HCT116 (cell line): ENCODE measurements at regions not wholly inside any gene's neighbourhood (a gene's known extent, or its start where the extent isn't known, plus 50 kb on each side); places are given as distances from the start of the nearest gene placed in this dataset.
"Not testable (repeated sequence)": the region's sequence is repeated elsewhere in the genome, so short reads cannot be mapped to it uniquely, and the experiment has no call there.

Source experiments
- POLR2A ChIP-seq: IDR thresholded peaks from 2 replicates; pipeline ENCODE4 v1.7.0; 2011; ENCODE audit warnings: borderline replicate concordance; ENCODE audit not compliant: insufficient read depth, insufficient read length; ENCODE audit errors: extremely low read depth
- SP1 ChIP-seq: IDR thresholded peaks from 2 replicates; pipeline ENCODE4 v1.6.1; 2012; ENCODE audit warnings: low read depth
- TF ChIP-seq, protein P1 (sequence below), 3 experiments: fragments of 200-600 bp in 1 of 3; sonication (generic) in 1 of 3; IDR thresholded peaks in 2 of 3; conservative IDR thresholded peaks in 1 of 3; 2 replicates each; pipeline ENCODE4 v1.5.1; 2012 to 2017; ENCODE audit warnings: low read depth in 2 of 3, low read length in 2 of 3, antibody characterized with exemption in 1 of 3, borderline replicate concordance in 1 of 3, control low read depth in 1 of 3, mild to moderate bottlenecking in 1 of 3, mixed read lengths in 1 of 3, mixed run types in 1 of 3, moderate library complexity in 1 of 3; ENCODE audit not compliant: insufficient read depth in 1 of 3

DNA sequence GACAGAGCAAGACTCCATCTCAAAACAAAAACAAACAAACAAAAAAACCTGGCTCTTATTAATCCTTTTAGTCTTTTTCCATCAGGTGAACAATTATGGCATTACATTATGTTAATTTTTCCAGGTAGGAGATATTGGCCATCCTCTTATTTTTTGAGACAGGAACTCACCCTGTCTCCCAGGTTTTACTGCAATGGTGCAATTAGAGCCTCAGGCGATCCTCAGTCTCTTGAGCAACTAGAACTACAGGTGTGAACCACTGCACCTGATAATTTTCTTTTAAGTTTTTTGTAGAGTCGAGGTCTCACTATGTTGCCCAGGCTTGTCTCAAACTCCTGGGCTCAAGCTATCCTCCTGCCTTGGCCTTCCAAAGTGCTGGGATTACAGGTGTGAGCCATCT lies 732.7 kb upstream of the DEFB115 start:
- TF ChIP-seq, protein P1, sequence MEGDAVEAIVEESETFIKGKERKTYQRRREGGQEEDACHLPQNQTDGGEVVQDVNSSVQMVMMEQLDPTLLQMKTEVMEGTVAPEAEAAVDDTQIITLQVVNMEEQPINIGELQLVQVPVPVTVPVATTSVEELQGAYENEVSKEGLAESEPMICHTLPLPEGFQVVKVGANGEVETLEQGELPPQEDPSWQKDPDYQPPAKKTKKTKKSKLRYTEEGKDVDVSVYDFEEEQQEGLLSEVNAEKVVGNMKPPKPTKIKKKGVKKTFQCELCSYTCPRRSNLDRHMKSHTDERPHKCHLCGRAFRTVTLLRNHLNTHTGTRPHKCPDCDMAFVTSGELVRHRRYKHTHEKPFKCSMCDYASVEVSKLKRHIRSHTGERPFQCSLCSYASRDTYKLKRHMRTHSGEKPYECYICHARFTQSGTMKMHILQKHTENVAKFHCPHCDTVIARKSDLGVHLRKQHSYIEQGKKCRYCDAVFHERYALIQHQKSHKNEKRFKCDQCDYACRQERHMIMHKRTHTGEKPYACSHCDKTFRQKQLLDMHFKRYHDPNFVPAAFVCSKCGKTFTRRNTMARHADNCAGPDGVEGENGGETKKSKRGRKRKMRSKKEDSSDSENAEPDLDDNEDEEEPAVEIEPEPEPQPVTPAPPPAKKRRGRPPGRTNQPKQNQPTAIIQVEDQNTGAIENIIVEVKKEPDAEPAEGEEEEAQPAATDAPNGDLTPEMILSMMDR (IDR thresholded peaks at IDR 0.05 in 2 of 3, conservative IDR thresholded peaks at IDR 0.05 in 1 of 3; ENCODE audit: borderline replicate concordance in 1 of 3, insufficient read depth in 1 of 3, low read depth in 2 of 3, low read length in 2 of 3) = not testable (repeated sequence)
- not testable (repeated sequence) for TF ChIP-seq SP1, POLR2A
